ENCODE measurements at regions not wholly inside any gene's neighbourhood (a gene's known extent, or its start where the extent isn't known, plus 50 kb on each side); places are given as distances from the start of the nearest gene placed in this dataset.

DNA sequence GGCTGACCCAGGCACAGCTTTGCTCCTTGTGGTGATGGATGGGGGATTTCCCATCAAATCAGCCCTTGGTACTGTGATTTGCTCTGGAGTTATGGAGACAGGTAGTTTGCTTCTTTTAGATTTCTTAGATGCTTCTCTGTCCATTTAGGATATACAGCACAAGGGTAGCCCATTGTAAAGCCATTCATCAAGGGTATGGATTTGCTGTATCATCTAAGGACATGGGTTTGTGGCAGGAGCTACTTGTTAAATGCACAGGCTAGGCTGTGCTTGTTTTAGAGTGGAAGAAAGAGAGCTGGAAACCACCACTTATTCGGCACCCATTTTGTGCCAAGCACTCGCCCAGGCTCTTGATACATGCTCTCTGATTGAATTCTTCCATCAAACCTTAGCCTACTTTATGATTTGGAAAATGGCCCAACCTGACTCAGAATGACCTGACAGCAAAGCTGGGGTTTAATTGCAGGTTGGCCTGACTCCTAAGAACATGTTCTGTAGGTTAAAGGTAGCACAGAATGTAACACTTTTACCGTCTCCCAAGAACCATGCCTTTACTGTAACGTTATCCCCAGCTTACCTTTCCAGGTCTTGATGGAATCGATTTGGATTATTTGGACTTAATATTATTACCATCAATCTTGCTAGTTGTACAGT is 168.0 kb downstream of the SNX10 start:
- no peak overlapping the region for H2BK15ac ChIP-seq (ENCODE audit: low read length)
- H3K23me2 ChIP-seq (ENCODE audit: low read depth, low read length) = no peaks in the 10 kb centered on the region
- H3K56ac ChIP-seq (replicated peaks; ENCODE audit: insufficient read length, low read depth, low read length) = no peak overlapping the region
- CTCF ChIA-PET (ENCODE audit: partially characterized antibody) = interaction anchor here (1.4 kb wide), 1 partner anchor 8 kb away, joined by 3 read pairs; no protein-coding TSS in a partner anchor
- 89% methylated on average over 5 of the region's 5 CpGs; no CpG with 5 or more reads in 1 of the 2 experiments for WGBS, 2 experiments (ENCODE audit: extremely low coverage in 1 of 2, insufficient coverage in 1 of 2, insufficient read length in 1 of 2, insufficient replicate concordance in 2 of 2, low coverage in 1 of 2, low lambda C conversion rate in 2 of 2, missing lambda C conversion rate in 1 of 2)
- H3K36me3 ChIP-seq (ENCODE audit: control insufficient read depth in 2 of 4, insufficient read depth in 4 of 4, low read length in 3 of 4) = no peaks in the 10 kb centered on the region
- H3K79me1 ChIP-seq (ENCODE audit: low read depth, low read length) = no peaks in the 10 kb centered on the region
- DNase-seq (ENCODE audit: low read depth in 1 of 2, low spot score in 2 of 2) (no peak), FAIRE-seq (no peak)
- H2BK120ac ChIP-seq (replicated peaks; ENCODE audit: low read depth, low read length) = no peak overlapping the region
- no peaks in the 10 kb centered on the region for H3K79me2 ChIP-seq (ENCODE audit: control insufficient read depth in 1 of 2, insufficient read depth in 2 of 2, low read length in 2 of 2)
- no peak overlapping the region for H3K9ac ChIP-seq (replicated peaks in 1 of 4; ENCODE audit: extremely low read depth in 1 of 4, low read depth in 3 of 4, low read length in 3 of 4)
- H2BK20ac ChIP-seq (ENCODE audit: low read length) = no peak overlapping the region
- H3K4me1 ChIP-seq (replicated peaks in 1 of 4; ENCODE audit: control insufficient read depth in 3 of 4, insufficient read depth in 4 of 4, low read length in 3 of 4) = no peaks in the 10 kb centered on the region
- H2AK5ac ChIP-seq (ENCODE audit: low read depth, low read length) = no peak overlapping the region
- H3K14ac ChIP-seq (ENCODE audit: insufficient read length) = no peak overlapping the region
- no peaks in the 10 kb centered on the region for H3K9me3 ChIP-seq (ENCODE audit: insufficient read depth in 2 of 2, low read depth in 1 of 2, low read length in 1 of 2)
- H2BK5ac ChIP-seq (ENCODE audit: low read depth, low read length) = no peak overlapping the region
- H2BK12ac ChIP-seq (ENCODE audit: low read depth, low read length) = no peak overlapping the region
- H4K8ac ChIP-seq (ENCODE audit: extremely low read depth, insufficient read depth, low read length) = no peak overlapping the region
- no peak overlapping the region for H4K5ac ChIP-seq (ENCODE audit: insufficient read length, low read depth, low read length)
- no peak overlapping the region for H3K4me3 ChIP-seq (ENCODE audit: extremely low read depth in 1 of 4, insufficient read depth in 2 of 4, low read depth in 3 of 4, low read length in 4 of 4)
- H4K91ac ChIP-seq (replicated peaks; ENCODE audit: insufficient read length, low read length) = no peak overlapping the region
- no peak overlapping the region for H3K4ac ChIP-seq (replicated peaks; ENCODE audit: insufficient read length, low read depth, low read length)
- no peaks in the 10 kb centered on the region for H4K20me1 ChIP-seq (replicated peaks in 1 of 2; ENCODE audit: control insufficient read depth in 1 of 2, insufficient read depth in 2 of 2, low read length in 2 of 2)
- H3K23ac ChIP-seq (ENCODE audit: insufficient read length) = no peak overlapping the region
- no peak overlapping the region for H3K27ac ChIP-seq (ENCODE audit: low read depth, low read length)
- H3K18ac ChIP-seq (ENCODE audit: extremely low read depth, low read length) = no peak overlapping the region
- H2AFZ ChIP-seq (ENCODE audit: low read length) = no peak overlapping the region
- POLR2A ChIA-PET (ENCODE audit: partially characterized antibody) = no interaction called here
- H3K4me2 ChIP-seq (ENCODE audit: insufficient read depth in 1 of 2, low read depth in 2 of 2, low read length in 2 of 2) = no peak overlapping the region
- no peaks in the 10 kb centered on the region for H3K27me3 ChIP-seq (replicated peaks in 1 of 4; ENCODE audit: control insufficient read depth in 3 of 4, extremely low read depth in 1 of 4, insufficient read depth in 3 of 4, low read length in 3 of 4)
- TF ChIP-seq MAFK (IDR thresholded peaks at IDR 0.05; ENCODE audit: low read depth, low read length) (no peak), CHD1 (IDR thresholded peaks at IDR 0.05; ENCODE audit: low read depth, low read length) (no peak), YY1 (IDR thresholded peaks at IDR 0.05; ENCODE audit: low read depth, low read length) (no peak)
